HEK293T (cell line): ENCODE measurements at regions not wholly inside any gene's neighbourhood (a gene's known extent, or its start where the extent isn't known, plus 50 kb on each side); places are given as distances from the start of the nearest gene placed in this dataset.

ENCODE experiments used
- ARNT ChIP-seq: fragments of 450-650 bp; IDR thresholded peaks from 2 replicates; pipeline ENCODE4 v1.6.1; 2017; ENCODE audit warnings: mild to moderate bottlenecking
- BHLHE40 ChIP-seq: fragments of 450-650 bp; IDR thresholded peaks from 2 replicates; pipeline ENCODE4 v1.6.1; 2016; ENCODE audit warnings: mild to moderate bottlenecking, moderate library complexity, borderline replicate concordance
- FOXA1 ChIP-seq: fragments of 450-650 bp; IDR thresholded peaks from 2 replicates; pipeline ENCODE4 v1.6.1; 2016; ENCODE audit warnings: mild to moderate bottlenecking
- FOXK2 ChIP-seq: fragments of 450-650 bp; IDR thresholded peaks from 2 replicates; pipeline ENCODE4 v1.6.1; 2016; ENCODE audit warnings: mild to moderate bottlenecking
- FOXM1 ChIP-seq: fragments of 450-650 bp; IDR thresholded peaks from 2 replicates; pipeline ENCODE4 v1.6.1; 2017; ENCODE audit warnings: mild to moderate bottlenecking, borderline replicate concordance
- LEF1 ChIP-seq: fragments of 450-650 bp; IDR thresholded peaks from 2 replicates; pipeline ENCODE4 v1.6.1; 2017; ENCODE audit warnings: mild to moderate bottlenecking, borderline replicate concordance
- SP1 ChIP-seq: fragments of 450-650 bp; IDR thresholded peaks from 2 replicates; pipeline ENCODE4 v1.6.1; 2017
- ZNF384 ChIP-seq: fragments of 450-650 bp; IDR thresholded peaks from 2 replicates; pipeline ENCODE4 v1.6.1; 2016

DNA sequence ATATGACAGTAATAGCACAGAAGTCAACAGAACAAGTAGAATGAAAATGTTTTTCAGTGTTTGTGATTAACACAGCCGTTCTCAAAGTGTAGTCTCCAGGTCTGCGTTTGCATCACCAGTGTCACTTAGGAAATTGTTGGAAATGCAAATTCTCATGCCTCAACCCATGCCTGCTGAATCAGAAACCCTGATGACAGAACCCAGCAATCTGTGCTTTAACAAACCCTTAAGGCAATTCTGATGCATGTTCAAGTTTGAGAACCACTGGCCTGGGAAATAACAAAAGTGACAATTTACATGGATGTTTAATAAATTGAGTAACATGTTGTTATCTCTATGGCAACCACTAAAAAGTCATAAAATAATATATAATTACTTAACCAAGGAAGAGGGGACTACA, 103.1 kb upstream of the ATP11B start:
- TF ChIP-seq SP1 = no peak
- TF ChIP-seq BHLHE40 = no peak
- TF ChIP-seq ZNF384 = no peak
- TF ChIP-seq FOXA1 = no peak
- no peak for TF ChIP-seq FOXM1
- no peak for TF ChIP-seq FOXK2
- TF ChIP-seq ARNT = no peak
- TF ChIP-seq LEF1 = no peak
